ENCODE measurements at regions not wholly inside any gene's neighbourhood (a gene's known extent, or its start where the extent isn't known, plus 50 kb on each side); places are given as distances from the start of the nearest gene placed in this dataset.

DNA sequence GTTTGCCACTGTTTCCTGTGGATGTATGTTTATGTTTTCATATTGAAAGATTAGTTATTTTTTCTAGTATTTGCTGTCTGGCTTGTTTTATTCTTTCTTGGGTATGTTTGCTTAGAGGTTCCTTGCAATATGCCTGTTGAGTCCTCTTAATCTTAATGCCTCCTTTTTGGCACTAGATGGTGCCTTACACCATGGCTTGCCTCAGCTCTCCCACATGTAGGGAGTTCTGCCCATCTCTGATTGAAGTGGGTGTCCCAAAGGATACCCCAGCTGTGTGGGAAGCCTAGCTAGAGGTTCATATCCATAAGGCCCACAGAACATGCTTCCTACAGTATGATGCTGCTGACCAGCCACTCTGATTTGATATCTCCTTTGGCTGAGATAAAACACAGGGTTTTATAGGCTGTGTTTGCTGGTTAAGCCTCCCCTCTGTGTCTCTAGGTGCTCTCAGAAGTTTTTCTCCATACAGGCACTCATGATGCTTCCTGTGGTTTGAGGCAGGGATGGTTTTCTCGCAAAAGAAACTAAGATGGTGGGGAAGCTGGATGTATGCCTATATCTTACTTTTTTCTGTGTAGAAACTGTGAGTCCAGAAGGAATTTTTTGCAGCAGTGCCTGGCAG, 162.4 kb downstream of the ASB9 start:
- H3K4me3 ChIP-seq, result no peak overlapping the region
- H3K27ac ChIP-seq, result no peak overlapping the region
- no peak for TF ChIP-seq CTCF (IDR thresholded peaks at IDR 0.05)
- DNase-seq, result no peak
- ATAC-seq, result no peak
- intact Hi-C loops (cut with DNase I), result no loop called here
- H3K27me3 ChIP-seq, result no peaks in the 10 kb centered on the region
- H3K4me1 ChIP-seq, result no peaks in the 10 kb centered on the region
- WGBS, 2 donors, result 81 to 93% methylated on average over 1 of the region's 1 CpG
- peaks cover 0 to 26% (median 0%) of the 10 kb centered on the region in 11 donors for H3K9me3 ChIP-seq
- no peaks in the 10 kb centered on the region for H3K36me3 ChIP-seq

- Histone ChIP-seq H3K27me3 (no peaks in the 10 kb centered on the region), H3K4me3 (no peak overlapping the region), H3K27ac (no peak overlapping the region), H3K4me1 (no peaks in the 10 kb centered on the region), H3K9me3 (no peaks in the 10 kb centered on the region), H3K36me3 (no peaks in the 10 kb centered on the region)
- 90 to 98% methylated on average over 2 of the region's 2 CpGs for WGBS, 2 donors
- no peak for TF ChIP-seq CTCF (IDR thresholded peaks at IDR 0.05)
- intact Hi-C loops (cut with DNase I), result no loop called here
- DNase-seq (no peak), ATAC-seq (no peak)
Measured at GRCh38 chrX:15098505-15098904, 171.4 kb downstream of the ASB9 start.

GRCh38 chrX:15087747-15088146, 182.1 kb downstream of the ASB9 start:
- WGBS, 2 donors, result 75 to 78% methylated on average over 5 of the region's 5 CpGs
- Histone ChIP-seq H3K4me3 (no peak overlapping the region), H3K27ac (no peak overlapping the region), H3K4me1 (no peaks in the 10 kb centered on the region), H3K27me3 (no peaks in the 10 kb centered on the region), H3K9me3 (peaks cover 0 to 7% (median 0%) of the 10 kb centered on the region in 11 donors), H3K36me3 (no peaks in the 10 kb centered on the region)
- no peak for TF ChIP-seq CTCF (IDR thresholded peaks at IDR 0.05)
- no peak for ATAC-seq
- DNase-seq, result no peak
- intact Hi-C loops (cut with DNase I), result no loop called here

- no peak for ATAC-seq
- no peak overlapping the region for H3K27ac ChIP-seq
- no peak overlapping the region for H3K4me3 ChIP-seq
- H3K9me3 ChIP-seq, result peaks cover 0 to 3% (median 0%) of the 10 kb centered on the region in 11 donors
- DNase-seq, result no peak
- peaks cover 0 to 8% (median 0%) of the 10 kb centered on the region in 7 donors for H3K27me3 ChIP-seq
- no peak for TF ChIP-seq CTCF (IDR thresholded peaks at IDR 0.05)
- H3K36me3 ChIP-seq, result no peaks in the 10 kb centered on the region
- 53 to 54% methylated on average over 7 of the region's 7 CpGs for WGBS, 2 donors
- H3K4me1 ChIP-seq, result no peaks in the 10 kb centered on the region
- intact Hi-C loops (cut with DNase I), result no loop called here
Measured at GRCh38 chrX:15073313-15073712, 196.6 kb downstream of the ASB9 start.

Measured in heart right ventricle (tissue), 16 donors.